Cardiac fibroblast (primary cell): ENCODE measurements at regions not wholly inside any gene's neighbourhood (a gene's known extent, or its start where the extent isn't known, plus 50 kb on each side); places are given as distances from the start of the nearest gene placed in this dataset.

Source experiments
- DNase-seq, 2 donors: peaks; one replicate each; pipeline versions ENCODE4 v3.0.0 to v3.0.0-alpha.2; 2010; ENCODE audit warnings: low read depth in 2 of 2
- H3K4me3 ChIP-seq, 2 donors: replicated peaks in 1 of 2; 1 replicate in 1 of 2; 2 replicates in 1 of 2; pipeline ENCODE4 v1.5.1; 2011; ENCODE audit warnings: low read depth in 2 of 2, low read length in 2 of 2, mild to moderate bottlenecking in 2 of 2, moderate library complexity in 1 of 2
- CTCF ChIP-seq: IDR thresholded peaks from one replicate; pipeline ENCODE4 v1.5.1; 2011; ENCODE audit warnings: low read depth, mild to moderate bottlenecking, low read length, inconsistent platforms

- peak; percentile 21 for TF ChIP-seq CTCF
- no peak overlapping the region for H3K4me3 ChIP-seq
- DNase-seq, result no peak
Observed at GRCh38 chr2:188784269-188784762, 189.9 kb upstream of the COL3A1 start.

- DNase-seq, result peak in 1 of 2 donors; percentile 47
- H3K4me3 ChIP-seq, result no peak overlapping the region
- no peak for TF ChIP-seq CTCF
Observed at GRCh38 chr2:188785061-188785460, 189.1 kb upstream of the COL3A1 start.

GRCh38 chr2:188785490-188785889, 188.7 kb upstream of the COL3A1 start:
- H3K4me3 ChIP-seq, result no peak overlapping the region
- DNase-seq, result peak; percentile 62 to 65

GRCh38 chr2:188786368-188786841, 187.8 kb upstream of the COL3A1 start:
- no peak overlapping the region for H3K4me3 ChIP-seq
- peak; percentile 92 to 95 for DNase-seq
- TF ChIP-seq CTCF, result no peak

More at GRCh38 chr2:188785490-188785889, 188.7 kb upstream of the COL3A1 start:
- TF ChIP-seq CTCF, result no peak

- DNase-seq, result peak; percentile 88 to 92
- no peak overlapping the region for H3K4me3 ChIP-seq
- TF ChIP-seq CTCF, result no peak
Observed at GRCh38 chr2:188787021-188787657, 187.0 kb upstream of the COL3A1 start.

- DNase-seq, result peak; percentile 82 to 91
- H3K4me3 ChIP-seq, result no peak overlapping the region
- TF ChIP-seq CTCF, result no peak
Observed at GRCh38 chr2:188787658-188788240, 186.4 kb upstream of the COL3A1 start.
